GM19023 (cell line): ENCODE measurements at regions not wholly inside any gene's neighbourhood (a gene's known extent, or its start where the extent isn't known, plus 50 kb on each side); places are given as distances from the start of the nearest gene placed in this dataset.

ENCODE experiments used
- ATAC-seq: cut with Tn5 transposase; IDR thresholded peaks from one replicate; pipeline ENCODE4 v1.9.1; 2021; ENCODE audit warnings: mild to moderate bottlenecking, moderate library complexity; ENCODE audit not compliant: unreplicated experiment

GRCh38 chr3:159165961-159166360, 364.1 kb downstream of the MFSD1 start:
- ATAC-seq = no peak

- ATAC-seq = no peak
These were observed 365.2 kb downstream of the MFSD1 start for GRCh38 chr3:159166899-159167586.

GRCh38 chr3:159168788-159169187, 366.9 kb downstream of the MFSD1 start:
- no peak for ATAC-seq

- ATAC-seq = no peak
These were observed 368.0 kb downstream of the MFSD1 start for GRCh38 chr3:159169828-159170227.

- ATAC-seq = no peak
These were observed 368.7 kb downstream of the MFSD1 start for GRCh38 chr3:159170436-159171003.

GRCh38 chr3:159171333-159171732, 369.5 kb downstream of the MFSD1 start:
- no peak for ATAC-seq

GRCh38 chr3:159172473-159172872, 370.6 kb downstream of the MFSD1 start:
- no peak for ATAC-seq

GRCh38 chr3:159174715-159175692, 373.1 kb downstream of the MFSD1 start:
- no peak for ATAC-seq

GRCh38 chr3:159178209-159178897, 376.5 kb downstream of the MFSD1 start:
- no peak for ATAC-seq

- no peak for ATAC-seq
These were observed 381.1 kb downstream of the MFSD1 start for GRCh38 chr3:159182961-159183360.

- peak; percentile 66 for ATAC-seq
These were observed 383.7 kb downstream of the MFSD1 start for GRCh38 chr3:159185443-159186050.

- ATAC-seq = peak; percentile 36
These were observed 384.7 kb downstream of the MFSD1 start for GRCh38 chr3:159186581-159186980.

GRCh38 chr3:159187232-159187631, 385.4 kb downstream of the MFSD1 start:
- no peak for ATAC-seq

GRCh38 chr3:159187706-159188105, 385.9 kb downstream of the MFSD1 start:
- ATAC-seq = no peak

- no peak for ATAC-seq
These were observed 388.3 kb downstream of the MFSD1 start for GRCh38 chr3:159189994-159190669.

- no peak for ATAC-seq
These were observed 389.6 kb downstream of the MFSD1 start for GRCh38 chr3:159191447-159191846.

- no peak for ATAC-seq
These were observed 394.5 kb downstream of the MFSD1 start for GRCh38 chr3:159196359-159196758.

- ATAC-seq = no peak
These were observed 398.3 kb downstream of the MFSD1 start for GRCh38 chr3:159200176-159200575.

GRCh38 chr3:159208050-159208449, 406.2 kb downstream of the MFSD1 start:
- no peak for ATAC-seq

GRCh38 chr3:159209459-159209858, 407.6 kb downstream of the MFSD1 start:
- ATAC-seq = no peak
